Activated naive CD4-positive, alpha-beta T cell treated with anti-CD3 and anti-CD28 coated beads, Interleukin-2, amount 50 U/mL, for 24 hours (primary cell): ENCODE measurements at regions not wholly inside any gene's neighbourhood (a gene's known extent, or its start where the extent isn't known, plus 50 kb on each side); places are given as distances from the start of the nearest gene placed in this dataset.
"Not testable (repeated sequence)": the region's sequence is repeated elsewhere in the genome, so short reads cannot be mapped to it uniquely, and the experiment has no call there.

Experiments
- H3K27ac Mint-ChIP-seq: one replicate; pipeline ENCODE4 v1.8.0; 2021; ENCODE audit warnings: mild to moderate bottlenecking, mixed read lengths
- H3K27me3 Mint-ChIP-seq: one replicate; pipeline ENCODE4 v1.8.0; 2021; ENCODE audit warnings: mixed read lengths
- H3K36me3 Mint-ChIP-seq: one replicate; pipeline ENCODE4 v1.8.0; 2021; ENCODE audit warnings: mixed read lengths
- H3K4me1 Mint-ChIP-seq: one replicate; pipeline ENCODE4 v1.8.0; 2021; ENCODE audit warnings: mixed read lengths
- H3K4me3 Mint-ChIP-seq: one replicate; pipeline ENCODE4 v1.8.0; 2021; ENCODE audit warnings: mild to moderate bottlenecking, mixed read lengths
- H3K9me3 Mint-ChIP-seq: one replicate; pipeline ENCODE4 v1.8.0; 2021; ENCODE audit warnings: mixed read lengths

DNA sequence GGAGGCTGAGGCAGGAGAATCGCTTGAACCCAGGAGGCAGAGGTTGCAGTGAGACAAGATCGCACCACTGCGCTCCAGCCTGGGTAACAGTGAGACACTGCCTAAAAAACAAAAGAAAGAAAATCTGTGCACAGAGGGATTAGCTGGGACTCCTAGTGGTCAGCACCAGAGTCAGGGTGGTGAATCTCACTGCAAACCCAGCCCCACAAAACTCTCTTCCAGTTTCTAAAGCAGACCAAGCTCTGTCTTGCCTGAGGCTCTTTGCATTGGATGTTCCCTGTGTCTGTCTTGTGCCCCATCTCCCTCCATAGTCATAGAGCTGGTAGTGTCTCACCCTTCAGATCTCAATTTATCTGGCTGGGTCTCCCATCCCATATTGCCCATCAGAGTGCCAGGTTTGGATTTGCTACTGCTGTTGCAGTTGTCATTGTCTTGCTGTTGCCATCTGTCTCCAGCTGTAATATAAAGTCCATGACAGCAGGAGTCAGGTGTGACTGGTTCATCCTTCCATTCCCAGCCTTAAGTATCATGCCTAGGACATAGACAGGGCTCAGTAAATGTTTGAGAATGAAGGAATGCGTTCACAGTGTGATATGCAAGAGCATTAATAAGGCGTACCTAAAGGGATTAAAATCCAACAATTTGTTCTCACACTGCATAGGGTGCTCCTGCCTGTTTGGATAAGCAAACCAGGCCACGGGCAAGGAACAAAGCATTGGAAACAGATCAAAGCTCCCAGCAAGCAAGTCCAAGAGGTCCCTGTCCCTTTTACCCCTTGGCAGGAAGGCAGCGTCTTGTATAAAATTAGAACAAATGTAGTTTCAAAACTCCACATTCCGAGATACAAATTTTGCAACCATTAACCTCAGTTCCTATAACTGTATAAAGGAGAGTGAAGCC, 614.6 kb upstream of the CDH5 start:
- Mint-ChIP-seq H3K27me3 (peaks cover 1% of the 10 kb centered on the region), H3K9me3 (no peaks in the 10 kb centered on the region), H3K4me1 (no peaks in the 10 kb centered on the region), H3K36me3 (no peaks in the 10 kb centered on the region), H3K27ac (no peak overlapping the region), H3K4me3 (no peak overlapping the region)

- Mint-ChIP-seq H3K4me1 (no peaks in the 10 kb centered on the region), H3K36me3 (no peaks in the 10 kb centered on the region), H3K4me3 (no peak overlapping the region), H3K27me3 (peaks cover 1% of the 10 kb centered on the region), H3K27ac (no peak overlapping the region), H3K9me3 (no peaks in the 10 kb centered on the region)
Measured at GRCh38 chr16:65749506-65749905, 617.0 kb upstream of the CDH5 start.

DNA sequence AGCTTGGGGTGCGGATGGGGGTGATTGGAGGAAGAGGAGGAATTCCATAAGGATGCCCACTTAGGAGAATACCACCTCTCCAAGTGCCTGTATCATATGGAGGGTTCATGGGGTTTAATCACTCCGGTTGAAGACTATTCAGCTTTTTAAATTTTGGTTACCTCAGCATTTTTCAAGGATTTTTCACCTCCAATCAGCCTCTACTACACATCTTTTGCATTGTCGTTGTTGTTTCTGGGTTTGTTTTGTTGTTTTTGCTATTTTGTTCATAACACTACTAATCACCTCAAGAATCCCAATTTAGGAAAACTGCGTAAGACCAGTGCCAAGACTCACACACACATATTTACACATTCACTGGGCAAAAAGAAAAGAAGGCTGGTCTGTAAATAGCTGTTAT, 619.5 kb upstream of the CDH5 start:
- Mint-ChIP-seq H3K9me3 (no peaks in the 10 kb centered on the region), H3K27me3 (peaks cover 1% of the 10 kb centered on the region), H3K4me3 (no peak overlapping the region), H3K4me1 (no peaks in the 10 kb centered on the region), H3K27ac (no peak overlapping the region), H3K36me3 (no peaks in the 10 kb centered on the region)

DNA sequence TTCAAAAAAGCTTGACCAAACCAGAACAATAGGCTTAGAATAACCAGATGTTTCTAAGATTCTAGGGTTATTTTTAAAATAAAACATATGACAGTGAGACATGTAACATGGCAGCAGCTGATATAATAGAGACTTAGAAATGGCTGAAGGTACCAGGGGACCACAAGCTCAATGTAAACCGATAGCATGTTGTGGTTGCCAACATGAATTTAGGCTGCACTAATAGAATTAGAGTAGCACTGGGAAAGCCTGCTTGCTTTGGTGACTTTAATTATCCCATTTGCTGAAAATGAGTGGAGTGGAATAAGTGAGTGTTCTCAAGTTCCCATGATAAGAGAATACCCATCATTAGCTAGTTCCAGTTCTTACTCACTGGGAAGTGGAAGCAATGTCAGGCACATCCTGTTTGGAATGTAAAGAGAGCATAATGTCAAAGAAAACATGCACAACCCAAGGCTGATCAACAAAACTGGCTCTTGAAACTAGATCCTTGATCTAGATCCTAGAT, 621.2 kb upstream of the CDH5 start:
- Mint-ChIP-seq H3K27ac (no peak overlapping the region), H3K27me3 (no peaks in the 10 kb centered on the region), H3K4me1 (no peaks in the 10 kb centered on the region), H3K9me3 (peaks cover 5% of the 10 kb centered on the region), H3K4me3 (no peak overlapping the region), H3K36me3 (no peaks in the 10 kb centered on the region)

GRCh38 chr16:65744401-65744800, 622.1 kb upstream of the CDH5 start:
- Mint-ChIP-seq H3K4me3 (no peak overlapping the region), H3K36me3 (no peaks in the 10 kb centered on the region), H3K27ac (no peak overlapping the region)

GRCh38 chr16:65743558-65743957, 621.7 kb upstream of the CDH11 start:
- Mint-ChIP-seq H3K27ac (no peak overlapping the region), H3K27me3 (no peaks in the 10 kb centered on the region), H3K4me3 (no peak overlapping the region), H3K36me3 (no peaks in the 10 kb centered on the region), H3K9me3 (peaks cover 5% of the 10 kb centered on the region), H3K4me1 (no peaks in the 10 kb centered on the region)

More at GRCh38 chr16:65744401-65744800, 622.1 kb upstream of the CDH5 start:
- peaks cover 5% of the 10 kb centered on the region for H3K9me3 Mint-ChIP-seq
- H3K4me1 Mint-ChIP-seq = no peaks in the 10 kb centered on the region
- no peaks in the 10 kb centered on the region for H3K27me3 Mint-ChIP-seq

DNA sequence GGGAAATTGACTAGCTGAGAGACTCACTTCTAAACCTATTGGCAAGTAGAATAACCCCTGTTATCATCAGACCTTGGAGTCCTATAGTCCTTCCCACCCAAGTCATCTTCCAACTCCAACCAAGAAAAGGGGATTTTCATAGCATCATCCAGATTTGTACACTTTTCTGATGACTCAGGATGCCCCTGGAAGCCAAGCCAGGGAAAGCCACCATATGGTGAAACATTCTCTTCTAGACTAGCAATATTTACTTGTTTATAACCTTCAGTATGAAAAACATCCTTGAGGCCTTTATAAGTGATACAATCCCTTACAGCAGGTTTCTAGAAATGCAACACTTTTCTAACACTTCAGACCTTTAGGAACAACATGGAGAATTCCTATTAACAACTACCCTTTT, 618.8 kb upstream of the CDH11 start:
- Mint-ChIP-seq H3K27me3 (no peaks in the 10 kb centered on the region), H3K27ac (no peak overlapping the region), H3K4me3 (no peak overlapping the region), H3K9me3 (peaks cover 5% of the 10 kb centered on the region), H3K36me3 (no peaks in the 10 kb centered on the region), H3K4me1 (no peaks in the 10 kb centered on the region)

GRCh38 chr16:65739518-65739917, 617.7 kb upstream of the CDH11 start:
- Mint-ChIP-seq H3K36me3 (no peaks in the 10 kb centered on the region), H3K27ac (no peak overlapping the region), H3K9me3 (peaks cover 5% of the 10 kb centered on the region), H3K4me3 (no peak overlapping the region), H3K4me1 (no peaks in the 10 kb centered on the region), H3K27me3 (no peaks in the 10 kb centered on the region)

GRCh38 chr16:65737831-65738230, 616.0 kb upstream of the CDH11 start:
- Mint-ChIP-seq H3K4me3 (no peak overlapping the region), H3K27me3 (no peaks in the 10 kb centered on the region), H3K36me3 (no peaks in the 10 kb centered on the region), H3K27ac (no peak overlapping the region), H3K9me3 (peaks cover 5% of the 10 kb centered on the region), H3K4me1 (no peaks in the 10 kb centered on the region)

- H3K36me3 Mint-ChIP-seq, H3K4me1 Mint-ChIP-seq, H3K4me3 Mint-ChIP-seq, H3K9me3 Mint-ChIP-seq, H3K27me3 Mint-ChIP-seq, H3K27ac Mint-ChIP-seq: not testable (repeated sequence)
Measured at GRCh38 chr16:65735615-65736014, 613.8 kb upstream of the CDH11 start.

- H3K9me3 Mint-ChIP-seq = no peaks in the 10 kb centered on the region
- no peak overlapping the region for H3K27ac Mint-ChIP-seq
- no peaks in the 10 kb centered on the region for H3K4me1 Mint-ChIP-seq
- H3K4me3 Mint-ChIP-seq = no peak overlapping the region
- peaks cover 3% of the 10 kb centered on the region for H3K27me3 Mint-ChIP-seq
- H3K36me3 Mint-ChIP-seq = no peaks in the 10 kb centered on the region
Measured at GRCh38 chr16:65733721-65734120, 611.9 kb upstream of the CDH11 start.

DNA sequence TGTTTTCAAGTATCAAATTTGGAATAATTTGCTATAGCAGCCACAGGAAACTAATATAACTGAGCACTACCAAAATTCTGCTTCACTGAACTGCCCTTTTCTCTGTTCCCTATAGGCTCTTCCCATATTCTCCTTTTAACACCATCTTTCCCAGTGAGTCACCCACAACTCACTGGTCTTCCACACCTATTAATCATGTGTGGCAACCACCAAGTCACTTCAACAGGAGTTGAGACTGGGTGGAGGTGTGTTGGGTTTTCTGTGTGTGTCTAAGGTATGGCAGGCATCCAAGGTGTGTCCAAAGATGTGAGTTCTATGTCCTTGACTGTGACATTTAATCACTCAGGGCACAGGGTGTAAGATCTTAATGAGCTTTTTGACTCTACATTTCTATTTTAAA, 610.0 kb upstream of the CDH11 start:
- Mint-ChIP-seq H3K4me1 (no peaks in the 10 kb centered on the region), H3K9me3 (no peaks in the 10 kb centered on the region), H3K27me3 (peaks cover 3% of the 10 kb centered on the region), H3K4me3 (no peak overlapping the region), H3K36me3 (no peaks in the 10 kb centered on the region), H3K27ac (no peak overlapping the region)

- Mint-ChIP-seq H3K27ac (no peak overlapping the region), H3K4me3 (no peak overlapping the region), H3K9me3 (no peaks in the 10 kb centered on the region), H3K4me1 (no peaks in the 10 kb centered on the region), H3K27me3 (peaks cover 3% of the 10 kb centered on the region), H3K36me3 (no peaks in the 10 kb centered on the region)
Measured at GRCh38 chr16:65728652-65729051, 606.8 kb upstream of the CDH11 start.

DNA sequence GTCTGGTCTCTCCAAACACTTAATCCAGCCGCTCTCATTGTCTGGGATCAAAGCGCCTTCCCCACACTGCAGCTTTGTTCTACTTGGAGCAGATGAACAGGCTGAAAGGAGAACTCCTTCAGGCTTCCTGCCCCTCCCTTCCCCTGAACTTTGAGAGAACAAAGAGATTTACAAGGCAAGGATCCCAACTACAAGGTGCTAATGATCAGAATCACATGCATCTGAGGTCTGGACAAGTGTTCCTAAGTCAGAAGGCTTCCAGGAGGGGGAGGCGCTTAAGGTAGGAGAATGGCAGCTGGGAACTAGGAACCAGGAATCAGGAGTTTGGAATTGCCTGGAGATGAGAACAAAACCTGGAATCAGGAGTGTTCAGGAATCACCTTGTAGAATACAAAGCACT, 606.3 kb upstream of the CDH11 start:
- H3K27ac Mint-ChIP-seq = no peak overlapping the region
- no peaks in the 10 kb centered on the region for H3K36me3 Mint-ChIP-seq
- no peaks in the 10 kb centered on the region for H3K4me1 Mint-ChIP-seq
- peaks cover 3% of the 10 kb centered on the region for H3K27me3 Mint-ChIP-seq
- H3K9me3 Mint-ChIP-seq = no peaks in the 10 kb centered on the region
- H3K4me3 Mint-ChIP-seq = no peak overlapping the region

GRCh38 chr16:65727534-65728137, 605.8 kb upstream of the CDH11 start:
- no peaks in the 10 kb centered on the region for H3K4me1 Mint-ChIP-seq
- H3K9me3 Mint-ChIP-seq = no peaks in the 10 kb centered on the region
- no peak overlapping the region for H3K27ac Mint-ChIP-seq
- H3K36me3 Mint-ChIP-seq = no peaks in the 10 kb centered on the region
- H3K4me3 Mint-ChIP-seq = no peak overlapping the region
- peaks cover 3% of the 10 kb centered on the region for H3K27me3 Mint-ChIP-seq

DNA sequence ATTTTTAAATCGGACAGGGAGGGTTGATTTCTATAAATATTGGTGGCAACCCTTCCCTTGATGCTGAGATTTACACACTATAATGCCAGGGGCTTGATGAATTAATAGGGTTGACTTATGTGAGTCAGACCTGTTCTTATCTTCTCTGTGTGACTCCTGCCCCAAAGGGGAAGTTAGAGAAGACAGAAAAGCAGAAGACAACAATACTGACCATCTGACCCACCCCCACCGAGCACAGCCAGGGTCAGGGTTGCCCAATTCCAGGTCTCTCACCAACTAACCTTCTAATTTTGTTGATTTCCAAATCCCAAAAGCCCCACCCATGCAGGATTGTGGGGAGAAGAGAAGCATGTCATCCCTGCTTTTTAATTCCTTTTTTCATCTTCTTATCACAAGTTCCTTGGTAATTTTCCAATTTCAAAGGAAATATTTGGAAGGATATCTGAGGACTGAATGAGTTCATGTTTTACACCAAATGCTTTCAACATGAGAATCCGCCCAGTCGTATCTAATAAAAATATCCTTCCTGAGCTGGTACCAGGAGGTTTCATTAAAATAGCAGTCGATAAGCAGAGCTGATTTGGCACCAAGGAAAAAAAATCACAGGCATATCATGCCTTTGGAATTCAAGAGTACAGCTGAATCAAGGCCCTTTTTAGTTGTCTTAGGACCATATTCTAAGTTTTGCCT, 603.4 kb upstream of the CDH11 start:
- Mint-ChIP-seq H3K36me3 (no peaks in the 10 kb centered on the region), H3K27ac (no peak overlapping the region), H3K9me3 (no peaks in the 10 kb centered on the region), H3K4me3 (no peak overlapping the region), H3K4me1 (no peaks in the 10 kb centered on the region), H3K27me3 (no peaks in the 10 kb centered on the region)
